ENCODE measurements at regions not wholly inside any gene's neighbourhood (a gene's known extent, or its start where the extent isn't known, plus 50 kb on each side); places are given as distances from the start of the nearest gene placed in this dataset.

DNA sequence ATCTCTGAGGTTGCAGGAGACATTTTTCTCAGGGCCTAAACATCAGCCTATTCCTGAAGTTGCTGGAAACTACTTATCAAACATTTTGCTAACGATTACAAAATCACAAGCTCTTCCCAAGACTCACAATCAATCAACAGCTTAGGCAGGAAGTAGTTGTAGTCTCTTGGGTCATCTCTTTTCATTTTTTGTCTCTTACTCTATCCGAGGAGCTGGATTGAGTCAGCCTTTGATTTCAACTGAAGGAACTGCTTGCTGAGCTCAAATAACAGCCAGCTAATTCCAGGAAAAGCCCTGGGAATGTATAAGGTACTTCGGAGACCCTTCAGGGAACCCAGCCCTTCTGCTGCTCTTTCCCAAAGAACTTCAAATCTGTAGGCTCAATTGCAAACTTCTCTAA is 398.9 kb downstream of the PLK2 start:
- Mint-ChIP-seq H3K4me3 (ENCODE audit: low read depth, unreplicated experiment) (no peak overlapping the region), H3K27me3 (ENCODE audit: unreplicated experiment) (no peaks in the 10 kb centered on the region), H3K36me3 (ENCODE audit: insufficient read depth, unreplicated experiment) (no peaks in the 10 kb centered on the region), H3K4me1 (ENCODE audit: low read depth, unreplicated experiment) (no peaks in the 10 kb centered on the region), H3K9me3 (ENCODE audit: low read depth, unreplicated experiment) (peaks cover 1% of the 10 kb centered on the region), H3K27ac (ENCODE audit: unreplicated experiment) (no peak overlapping the region)
- CTCF ChIA-PET: no interaction called here
- no TSS peak for BruUV-seq (replicated peaks)
- TF ChIP-seq, protein P1, sequence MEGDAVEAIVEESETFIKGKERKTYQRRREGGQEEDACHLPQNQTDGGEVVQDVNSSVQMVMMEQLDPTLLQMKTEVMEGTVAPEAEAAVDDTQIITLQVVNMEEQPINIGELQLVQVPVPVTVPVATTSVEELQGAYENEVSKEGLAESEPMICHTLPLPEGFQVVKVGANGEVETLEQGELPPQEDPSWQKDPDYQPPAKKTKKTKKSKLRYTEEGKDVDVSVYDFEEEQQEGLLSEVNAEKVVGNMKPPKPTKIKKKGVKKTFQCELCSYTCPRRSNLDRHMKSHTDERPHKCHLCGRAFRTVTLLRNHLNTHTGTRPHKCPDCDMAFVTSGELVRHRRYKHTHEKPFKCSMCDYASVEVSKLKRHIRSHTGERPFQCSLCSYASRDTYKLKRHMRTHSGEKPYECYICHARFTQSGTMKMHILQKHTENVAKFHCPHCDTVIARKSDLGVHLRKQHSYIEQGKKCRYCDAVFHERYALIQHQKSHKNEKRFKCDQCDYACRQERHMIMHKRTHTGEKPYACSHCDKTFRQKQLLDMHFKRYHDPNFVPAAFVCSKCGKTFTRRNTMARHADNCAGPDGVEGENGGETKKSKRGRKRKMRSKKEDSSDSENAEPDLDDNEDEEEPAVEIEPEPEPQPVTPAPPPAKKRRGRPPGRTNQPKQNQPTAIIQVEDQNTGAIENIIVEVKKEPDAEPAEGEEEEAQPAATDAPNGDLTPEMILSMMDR (IDR thresholded peaks at IDR 0.05; ENCODE audit: unreplicated experiment): no peak
- DNase-seq: no peak
- intact Hi-C loops (cut with micrococcal nuclease; ENCODE audit: unreplicated experiment): no loop called here

DNA sequence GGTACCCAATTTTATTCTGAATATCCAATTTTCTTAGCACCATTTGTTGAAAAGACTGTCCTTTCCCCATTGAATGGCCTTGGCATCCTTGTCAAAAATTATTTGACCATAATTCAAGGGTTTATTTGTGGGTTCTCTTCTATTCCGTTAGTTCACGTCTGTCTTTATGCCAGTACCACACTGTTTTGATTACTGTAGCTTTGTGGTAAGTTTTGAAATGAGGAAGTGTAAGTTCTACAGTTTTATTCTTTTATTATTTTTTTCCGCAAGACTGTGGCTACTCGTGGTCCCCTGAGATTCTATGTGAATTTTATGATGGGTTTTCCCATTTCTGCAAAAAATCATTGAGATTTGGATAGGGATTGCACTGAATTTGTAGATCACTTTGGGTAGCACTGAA is 402.6 kb downstream of the PLK2 start:
- TF ChIP-seq, protein P1 (IDR thresholded peaks at IDR 0.05; ENCODE audit: unreplicated experiment): no peak
- H3K4me1 Mint-ChIP-seq (ENCODE audit: low read depth, unreplicated experiment): no peaks in the 10 kb centered on the region
- H3K36me3 Mint-ChIP-seq (ENCODE audit: insufficient read depth, unreplicated experiment): no peaks in the 10 kb centered on the region
- DNase-seq: no peak
- H3K27ac Mint-ChIP-seq (ENCODE audit: unreplicated experiment): no peak overlapping the region
- intact Hi-C loops (cut with micrococcal nuclease; ENCODE audit: unreplicated experiment): no loop called here
- BruUV-seq (replicated peaks): no TSS peak
- CTCF ChIA-PET: no interaction called here
- H3K27me3 Mint-ChIP-seq (ENCODE audit: unreplicated experiment): no peaks in the 10 kb centered on the region
- H3K4me3 Mint-ChIP-seq (ENCODE audit: low read depth, unreplicated experiment): no peak overlapping the region
- peaks cover 3% of the 10 kb centered on the region for H3K9me3 Mint-ChIP-seq (ENCODE audit: low read depth, unreplicated experiment)

DNA sequence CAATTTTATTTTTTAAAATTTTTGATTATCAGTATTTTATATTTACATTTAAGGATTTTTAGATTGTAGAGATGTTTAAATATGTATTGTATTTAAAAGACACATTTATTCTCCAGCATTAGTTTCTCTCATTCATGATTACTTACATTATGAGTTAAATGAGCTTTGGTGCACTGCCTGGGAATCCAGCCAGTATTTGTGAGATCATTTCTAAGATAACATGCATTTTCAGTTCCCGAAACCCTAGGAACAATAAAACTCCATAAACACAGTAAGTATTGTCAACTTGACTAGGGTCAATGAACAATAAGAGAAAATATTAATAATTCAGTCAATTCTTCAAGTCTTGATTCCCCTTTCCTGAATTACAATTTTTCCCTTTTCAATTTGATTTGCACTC is 403.3 kb downstream of the PLK2 start:
- H3K27ac Mint-ChIP-seq (ENCODE audit: unreplicated experiment): no peak overlapping the region

DNA sequence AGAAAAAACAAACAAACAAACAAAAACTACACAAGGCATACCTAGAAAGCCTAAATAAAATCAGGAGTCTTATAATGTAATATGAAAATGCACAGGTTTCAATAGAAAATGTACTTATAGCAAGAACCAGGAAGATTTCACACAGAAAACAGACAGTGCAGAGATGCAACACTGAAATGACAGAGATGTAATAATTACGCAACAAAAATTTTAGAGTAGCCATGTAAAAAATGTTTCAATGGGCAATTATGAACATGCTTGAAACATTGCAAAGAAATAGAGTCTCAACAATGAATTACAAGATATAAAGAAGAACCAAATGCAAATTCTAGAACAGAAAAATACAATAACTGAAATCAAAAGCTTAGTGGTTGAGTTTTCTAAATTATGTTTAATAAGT is 405.9 kb downstream of the PLK2 start:
- TF ChIP-seq, protein P1 (IDR thresholded peaks at IDR 0.05; ENCODE audit: unreplicated experiment): no peak
- BruUV-seq (replicated peaks): no TSS peak
- Mint-ChIP-seq H3K4me3 (ENCODE audit: low read depth, unreplicated experiment) (no peak overlapping the region), H3K9me3 (ENCODE audit: low read depth, unreplicated experiment) (peaks cover 3% of the 10 kb centered on the region), H3K27me3 (ENCODE audit: unreplicated experiment) (no peaks in the 10 kb centered on the region), H3K36me3 (ENCODE audit: insufficient read depth, unreplicated experiment) (no peaks in the 10 kb centered on the region), H3K27ac (ENCODE audit: unreplicated experiment) (no peak overlapping the region), H3K4me1 (ENCODE audit: low read depth, unreplicated experiment) (no peaks in the 10 kb centered on the region)
- intact Hi-C loops (cut with micrococcal nuclease; ENCODE audit: unreplicated experiment): no loop called here
- CTCF ChIA-PET: no interaction called here
- no peak for DNase-seq

More for the DNA sequence above, 403.3 kb downstream of the PLK2 start:
- Mint-ChIP-seq H3K4me3 (ENCODE audit: low read depth, unreplicated experiment) (no peak overlapping the region), H3K27me3 (ENCODE audit: unreplicated experiment) (no peaks in the 10 kb centered on the region), H3K9me3 (ENCODE audit: low read depth, unreplicated experiment) (peaks cover 3% of the 10 kb centered on the region), H3K36me3 (ENCODE audit: insufficient read depth, unreplicated experiment) (no peaks in the 10 kb centered on the region), H3K4me1 (ENCODE audit: low read depth, unreplicated experiment) (no peaks in the 10 kb centered on the region)
- DNase-seq: no peak
- CTCF ChIA-PET: no interaction called here
- TF ChIP-seq, protein P1 (IDR thresholded peaks at IDR 0.05; ENCODE audit: unreplicated experiment): no peak
- BruUV-seq (replicated peaks): no TSS peak
- intact Hi-C loops (cut with micrococcal nuclease; ENCODE audit: unreplicated experiment): no loop called here

DNA sequence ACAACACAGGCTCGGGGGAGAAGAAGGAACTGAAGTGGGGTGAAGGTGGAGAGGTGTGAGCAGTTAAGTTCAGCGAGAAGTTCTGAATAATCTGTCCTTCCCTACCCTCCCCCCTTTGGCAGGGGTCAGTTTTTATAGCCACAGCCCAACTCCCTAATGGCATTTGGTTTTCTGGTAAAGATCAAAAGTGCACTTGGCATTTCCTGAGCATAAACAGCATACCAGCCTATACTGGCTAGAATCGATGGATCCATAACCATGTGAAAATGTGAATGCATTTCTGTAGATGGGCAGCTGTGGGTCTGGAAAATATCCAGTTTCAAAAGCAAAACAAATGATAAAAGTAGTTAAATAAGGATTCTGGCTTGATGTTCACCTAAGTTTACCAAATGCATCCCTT is 410.9 kb downstream of the PLK2 start:
- no peak overlapping the region for H3K27ac Mint-ChIP-seq (ENCODE audit: unreplicated experiment)
- H3K9me3 Mint-ChIP-seq (ENCODE audit: low read depth, unreplicated experiment): no peaks in the 10 kb centered on the region
- no peaks in the 10 kb centered on the region for H3K4me1 Mint-ChIP-seq (ENCODE audit: low read depth, unreplicated experiment)
- CTCF ChIA-PET: no interaction called here
- H3K27me3 Mint-ChIP-seq (ENCODE audit: unreplicated experiment): no peaks in the 10 kb centered on the region
- TF ChIP-seq, protein P1 (IDR thresholded peaks at IDR 0.05; ENCODE audit: unreplicated experiment): no peak
- no peak for DNase-seq
- intact Hi-C loops (cut with micrococcal nuclease; ENCODE audit: unreplicated experiment): no loop called here
- no peak overlapping the region for H3K4me3 Mint-ChIP-seq (ENCODE audit: low read depth, unreplicated experiment)
- H3K36me3 Mint-ChIP-seq (ENCODE audit: insufficient read depth, unreplicated experiment): no peaks in the 10 kb centered on the region
- no TSS peak for BruUV-seq (replicated peaks)
